ENCODE measurements at regions not wholly inside any gene's neighbourhood (a gene's known extent, or its start where the extent isn't known, plus 50 kb on each side); places are given as distances from the start of the nearest gene placed in this dataset.

DNA sequence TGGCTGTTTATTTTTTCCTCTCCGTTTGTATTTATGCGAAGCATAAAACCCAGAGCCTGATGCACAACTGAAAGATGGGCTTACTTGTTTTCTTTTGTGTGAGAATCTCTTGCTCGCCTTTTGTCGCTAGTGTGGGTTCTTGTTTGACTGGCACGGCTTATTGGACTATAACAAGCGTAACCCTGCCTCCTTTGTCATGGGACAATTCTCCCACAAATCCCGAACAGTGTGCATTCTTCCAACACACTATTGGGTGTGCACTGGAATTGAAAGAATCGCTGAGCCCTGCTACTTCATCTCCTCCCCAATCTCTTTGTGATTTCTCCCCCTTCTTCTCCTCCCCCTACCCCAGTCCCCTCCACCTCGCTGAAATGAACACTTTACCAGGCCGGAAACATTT, 110.8 kb downstream of the ZIC5 start (continued):
- TF ChIP-seq, protein P1, sequence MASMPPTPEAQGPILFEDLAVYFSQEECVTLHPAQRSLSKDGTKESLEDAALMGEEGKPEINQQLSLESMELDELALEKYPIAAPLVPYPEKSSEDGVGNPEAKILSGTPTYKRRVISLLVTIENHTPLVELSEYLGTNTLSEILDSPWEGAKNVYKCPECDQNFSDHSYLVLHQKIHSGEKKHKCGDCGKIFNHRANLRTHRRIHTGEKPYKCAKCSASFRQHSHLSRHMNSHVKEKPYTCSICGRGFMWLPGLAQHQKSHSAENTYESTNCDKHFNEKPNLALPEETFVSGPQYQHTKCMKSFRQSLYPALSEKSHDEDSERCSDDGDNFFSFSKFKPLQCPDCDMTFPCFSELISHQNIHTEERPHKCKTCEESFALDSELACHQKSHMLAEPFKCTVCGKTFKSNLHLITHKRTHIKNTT (CRISPR knock-in tag; IDR thresholded peaks at IDR 0.05) = no peak
- no peak for TF ChIP-seq ZNF616 (CRISPR knock-in tag; IDR thresholded peaks at IDR 0.05; ENCODE audit: low read depth)
- TF ChIP-seq ZNF326 (CRISPR knock-in tag; IDR thresholded peaks at IDR 0.05; ENCODE audit: borderline replicate concordance) = no peak
- TF ChIP-seq, protein P2, sequence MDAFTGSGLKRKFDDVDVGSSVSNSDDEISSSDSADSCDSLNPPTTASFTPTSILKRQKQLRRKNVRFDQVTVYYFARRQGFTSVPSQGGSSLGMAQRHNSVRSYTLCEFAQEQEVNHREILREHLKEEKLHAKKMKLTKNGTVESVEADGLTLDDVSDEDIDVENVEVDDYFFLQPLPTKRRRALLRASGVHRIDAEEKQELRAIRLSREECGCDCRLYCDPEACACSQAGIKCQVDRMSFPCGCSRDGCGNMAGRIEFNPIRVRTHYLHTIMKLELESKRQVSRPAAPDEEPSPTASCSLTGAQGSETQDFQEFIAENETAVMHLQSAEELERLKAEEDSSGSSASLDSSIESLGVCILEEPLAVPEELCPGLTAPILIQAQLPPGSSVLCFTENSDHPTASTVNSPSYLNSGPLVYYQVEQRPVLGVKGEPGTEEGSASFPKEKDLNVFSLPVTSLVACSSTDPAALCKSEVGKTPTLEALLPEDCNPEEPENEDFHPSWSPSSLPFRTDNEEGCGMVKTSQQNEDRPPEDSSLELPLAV (CRISPR knock-in tag; conservative IDR thresholded peaks at IDR 0.05; ENCODE audit: low read depth) = no peak
- TF ChIP-seq ZNF773 (CRISPR knock-in tag; IDR thresholded peaks at IDR 0.05; ENCODE audit: borderline replicate concordance) = no peak
- TF ChIP-seq ZNF766 (CRISPR knock-in tag; IDR thresholded peaks at IDR 0.05; ENCODE audit: borderline replicate concordance) = no peak
- TF ChIP-seq STAT5B (CRISPR knock-in tag; IDR thresholded peaks at IDR 0.05) = no peak
- TF ChIP-seq, protein P3, sequence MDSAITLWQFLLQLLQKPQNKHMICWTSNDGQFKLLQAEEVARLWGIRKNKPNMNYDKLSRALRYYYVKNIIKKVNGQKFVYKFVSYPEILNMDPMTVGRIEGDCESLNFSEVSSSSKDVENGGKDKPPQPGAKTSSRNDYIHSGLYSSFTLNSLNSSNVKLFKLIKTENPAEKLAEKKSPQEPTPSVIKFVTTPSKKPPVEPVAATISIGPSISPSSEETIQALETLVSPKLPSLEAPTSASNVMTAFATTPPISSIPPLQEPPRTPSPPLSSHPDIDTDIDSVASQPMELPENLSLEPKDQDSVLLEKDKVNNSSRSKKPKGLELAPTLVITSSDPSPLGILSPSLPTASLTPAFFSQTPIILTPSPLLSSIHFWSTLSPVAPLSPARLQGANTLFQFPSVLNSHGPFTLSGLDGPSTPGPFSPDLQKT (CRISPR knock-in tag; IDR thresholded peaks at IDR 0.05; ENCODE audit: borderline replicate concordance) = no peak
- no peak for TF ChIP-seq ZNF672 (CRISPR knock-in tag; IDR thresholded peaks at IDR 0.05)
- no peak for TF ChIP-seq ZNF552 (CRISPR knock-in tag; IDR thresholded peaks at IDR 0.05; ENCODE audit: borderline replicate concordance)
- no peak for TF ChIP-seq POLR2AphosphoS5 (IDR thresholded peaks at IDR 0.05; ENCODE audit: low read depth, low read length)
